AG10803 (cell line): ENCODE measurements at regions not wholly inside any gene's neighbourhood (a gene's known extent, or its start where the extent isn't known, plus 50 kb on each side); places are given as distances from the start of the nearest gene placed in this dataset.

Source experiments
- DNase-seq: peaks from one replicate; pipeline ENCODE4 v3.0.0; 2010; ENCODE audit warnings: low read depth
- H3K4me3 ChIP-seq: 2 replicates; pipeline ENCODE4 v1.5.1; 2011; ENCODE audit warnings: mild to moderate bottlenecking, low read length, control low read depth
- CTCF ChIP-seq: conservative IDR thresholded peaks from 2 replicates; pipeline ENCODE4 v1.5.1; 2011; ENCODE audit warnings: mild to moderate bottlenecking, low read length, control low read depth, inconsistent platforms

GRCh38 chr6:16840725-16841124 is 79.5 kb upstream of the ATXN1 start:
- DNase-seq: no peak
- no peak overlapping the region for H3K4me3 ChIP-seq
- TF ChIP-seq CTCF: no peak

- H3K4me3 ChIP-seq: no peak overlapping the region
- no peak for TF ChIP-seq CTCF
- no peak for DNase-seq
Measured at GRCh38 chr6:16840291-16840690, 79.0 kb upstream of the ATXN1 start.

GRCh38 chr6:16839631-16840179 is 78.4 kb upstream of the ATXN1 start:
- no peak for DNase-seq
- no peak for TF ChIP-seq CTCF
- no peak overlapping the region for H3K4me3 ChIP-seq

- DNase-seq: no peak
- no peak for TF ChIP-seq CTCF
- no peak overlapping the region; the same call in 1 of the 2 replicates for H3K4me3 ChIP-seq
Measured at GRCh38 chr6:16837217-16837972, 76.1 kb upstream of the ATXN1 start.

- peak; percentile 32 for DNase-seq
- peak overlapping the region; percentile 49 for H3K4me3 ChIP-seq
- TF ChIP-seq CTCF: no peak
Measured at GRCh38 chr6:16836144-16836981, 75.1 kb upstream of the ATXN1 start.

- no peak for TF ChIP-seq CTCF
Measured at GRCh38 chr6:16834242-16834641, 73.0 kb upstream of the ATXN1 start.

More at GRCh38 chr6:16834242-16834641, 73.0 kb upstream of the ATXN1 start:
- DNase-seq: no peak
- no peak overlapping the region for H3K4me3 ChIP-seq
